ENCODE measurements at regions not wholly inside any gene's neighbourhood (a gene's known extent, or its start where the extent isn't known, plus 50 kb on each side); places are given as distances from the start of the nearest gene placed in this dataset.
"Not testable (repeated sequence)": the region's sequence is repeated elsewhere in the genome, so short reads cannot be mapped to it uniquely, and the experiment has no call there.

GRCh38 chr5:25006734-25007133 lies 362.0 kb upstream of the CDH10 start:
- DNase-seq (ENCODE audit: low read depth), result no peak

DNA sequence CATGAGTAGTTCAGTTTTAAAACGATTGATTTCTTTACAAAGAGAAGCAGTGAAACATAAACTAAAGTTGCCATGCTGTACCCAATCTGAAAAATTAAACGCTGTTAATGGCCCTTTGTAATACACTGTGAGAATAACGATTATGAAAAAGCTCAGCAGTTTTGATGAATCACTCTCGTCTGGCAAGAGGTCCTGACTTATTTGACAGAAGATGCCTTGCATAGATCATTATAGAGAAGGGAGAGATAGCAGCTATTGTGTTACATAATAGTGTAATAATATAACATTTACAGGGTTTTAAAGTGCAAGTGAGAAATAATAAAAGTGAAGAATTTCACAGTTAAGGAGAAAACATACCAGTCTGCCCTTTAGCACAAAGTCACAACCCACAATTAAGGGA lies 361.5 kb upstream of the CDH10 start:
- DNase-seq (ENCODE audit: low read depth), result no peak

GRCh38 chr5:25005431-25005830 lies 360.7 kb upstream of the CDH10 start:
- no peak for DNase-seq (ENCODE audit: low read depth)

GRCh38 chr5:25002371-25002770 lies 357.6 kb upstream of the CDH10 start:
- DNase-seq (ENCODE audit: low read depth), result no peak

GRCh38 chr5:24999732-25000131 lies 355.0 kb upstream of the CDH10 start:
- no peak for DNase-seq (ENCODE audit: low read depth)

GRCh38 chr5:24998641-24999040 lies 353.9 kb upstream of the CDH10 start:
- DNase-seq (ENCODE audit: low read depth), result no peak

DNA sequence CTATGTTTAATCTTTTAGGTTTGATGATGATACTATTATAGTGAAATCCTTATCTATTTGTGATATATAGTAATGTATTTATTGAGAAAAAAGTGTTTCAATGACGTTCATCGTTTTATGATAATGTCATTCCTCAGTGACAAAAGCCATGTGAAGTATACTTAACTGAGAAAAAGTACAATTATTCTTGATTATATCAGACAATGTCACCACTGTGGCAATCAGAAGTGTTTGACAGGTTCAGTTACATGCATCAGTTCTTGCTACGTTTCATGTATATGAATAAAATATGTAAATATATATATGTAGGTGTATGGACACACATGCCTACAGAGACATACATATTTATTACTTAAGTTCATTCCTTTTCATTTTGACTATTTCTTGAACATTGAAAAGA lies 341.5 kb upstream of the CDH10 start:
- no peak for DNase-seq (ENCODE audit: low read depth)

DNA sequence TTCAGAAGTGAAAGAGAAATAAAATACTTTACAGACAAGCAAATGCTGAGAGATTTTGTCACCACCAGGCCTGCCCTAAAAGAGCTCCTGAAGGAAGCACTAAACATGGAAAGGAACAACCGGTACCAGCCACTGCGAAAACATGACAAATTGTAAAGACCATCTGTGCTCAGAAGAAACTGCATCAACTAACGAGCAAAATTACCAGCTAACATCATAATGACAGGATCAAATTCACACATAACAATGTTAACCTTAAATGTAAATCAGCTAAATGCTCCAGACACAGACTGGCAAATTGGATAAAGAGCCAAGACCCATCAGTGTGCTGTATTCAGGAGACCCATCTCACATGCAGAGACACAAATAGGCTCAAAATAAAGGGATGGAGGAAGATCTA lies 333.8 kb upstream of the CDH10 start:
- not testable (repeated sequence) for DNase-seq (ENCODE audit: low read depth)

- DNase-seq (ENCODE audit: low read depth), result no peak
These were observed 318.8 kb upstream of the CDH10 start for GRCh38 chr5:24963611-24964010.

- no peak for DNase-seq (ENCODE audit: low read depth)
These were observed 278.6 kb upstream of the CDH10 start for GRCh38 chr5:24923400-24923799.

GRCh38 chr5:24918676-24919075 lies 273.9 kb upstream of the CDH10 start:
- no peak for DNase-seq (ENCODE audit: low read depth)

- no peak for DNase-seq (ENCODE audit: low read depth)
These were observed 272.1 kb upstream of the CDH10 start for GRCh38 chr5:24916863-24917262.

- DNase-seq (ENCODE audit: low read depth), result no peak
These were observed 264.4 kb upstream of the CDH10 start for GRCh38 chr5:24909210-24909609.

GRCh38 chr5:24906689-24907088 lies 261.9 kb upstream of the CDH10 start:
- no peak for DNase-seq (ENCODE audit: low read depth)

GRCh38 chr5:24904981-24905517 lies 260.3 kb upstream of the CDH10 start:
- no peak for DNase-seq (ENCODE audit: low read depth)

GRCh38 chr5:24899180-24899579 lies 254.4 kb upstream of the CDH10 start:
- DNase-seq (ENCODE audit: low read depth), result no peak

DNA sequence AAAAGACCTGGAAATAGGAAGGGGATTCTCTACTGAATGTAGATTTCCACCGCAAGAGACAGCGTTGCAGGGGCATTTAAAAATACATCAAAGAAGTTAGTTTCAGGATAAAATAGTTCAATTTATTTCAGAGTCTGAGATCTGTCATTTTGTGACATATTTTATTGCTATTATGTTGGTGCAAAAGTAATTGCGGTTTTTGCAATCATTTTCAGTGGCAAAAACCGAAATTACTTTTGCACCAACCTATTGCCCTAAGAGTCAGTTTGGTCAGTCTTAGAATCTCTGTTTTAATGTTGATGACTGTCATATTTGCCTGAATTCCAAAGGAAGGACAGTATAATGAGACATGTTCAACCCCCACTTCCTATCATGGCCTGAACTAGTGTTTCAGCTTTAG lies 219.5 kb upstream of the CDH10 start:
- no peak for DNase-seq (ENCODE audit: low read depth)

DNA sequence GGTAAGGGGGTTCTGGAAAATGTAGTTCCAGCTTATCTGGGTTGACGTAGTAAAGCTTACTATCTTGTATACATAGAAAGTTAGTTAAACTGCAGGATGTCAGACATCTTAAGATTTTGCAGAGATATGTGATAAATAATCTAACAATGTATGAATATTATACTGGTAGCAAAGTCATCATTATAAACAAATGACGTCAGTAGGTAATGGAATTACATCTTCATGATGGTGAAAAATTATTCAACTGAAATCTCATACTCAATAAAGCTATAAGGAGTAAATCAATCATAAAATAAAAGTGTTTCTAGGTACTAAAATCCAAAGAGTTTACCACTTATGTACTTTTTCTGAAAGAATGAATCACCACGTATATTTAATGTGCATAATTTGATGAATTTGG lies 217.3 kb upstream of the CDH10 start:
- DNase-seq (ENCODE audit: low read depth), result no peak

DNA sequence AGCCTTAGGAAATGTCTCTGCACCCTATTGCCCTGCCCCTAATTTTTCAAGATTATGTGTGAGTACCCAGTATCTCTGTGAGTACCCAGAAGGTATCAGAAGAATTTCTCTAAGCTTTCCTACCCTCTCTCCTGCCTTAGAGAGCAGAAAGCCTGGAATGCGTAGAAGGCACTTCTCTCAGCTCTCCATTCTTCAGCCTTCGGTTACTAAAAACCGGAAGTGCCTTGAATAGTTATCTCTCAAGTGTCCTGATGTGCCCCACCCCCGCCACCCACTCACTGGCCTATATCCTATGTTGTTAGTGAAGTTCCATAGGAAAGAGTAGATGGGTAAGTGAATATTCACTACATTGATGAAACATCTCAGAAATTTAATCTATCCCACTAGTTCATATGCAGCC lies 210.7 kb upstream of the CDH10 start:
- DNase-seq (ENCODE audit: low read depth), result no peak

GRCh38 chr5:24854850-24855249 lies 210.1 kb upstream of the CDH10 start:
- DNase-seq (ENCODE audit: low read depth), result no peak

DNA sequence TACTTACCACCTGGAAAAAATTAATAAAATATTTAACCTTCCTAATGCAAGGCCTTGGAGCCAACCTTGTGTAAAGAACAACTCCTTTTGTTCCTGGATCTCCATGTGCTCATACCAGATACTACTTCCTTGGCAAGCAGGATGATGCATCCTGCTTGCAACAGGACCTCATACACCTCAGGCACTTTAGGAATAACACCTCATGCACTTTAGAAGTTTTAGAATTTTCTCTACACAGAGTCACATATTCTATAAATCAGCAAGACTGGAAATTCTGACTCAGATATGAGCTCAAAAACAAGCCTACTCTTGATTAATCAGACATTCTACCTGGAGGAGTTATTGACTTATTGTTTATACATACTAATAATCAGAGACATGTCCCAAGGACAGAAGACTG lies 209.6 kb upstream of the CDH10 start:
- no peak for DNase-seq (ENCODE audit: low read depth)

- DNase-seq (ENCODE audit: low read depth), result no peak
These were observed 206.2 kb upstream of the CDH10 start for GRCh38 chr5:24850926-24851486.

DNA sequence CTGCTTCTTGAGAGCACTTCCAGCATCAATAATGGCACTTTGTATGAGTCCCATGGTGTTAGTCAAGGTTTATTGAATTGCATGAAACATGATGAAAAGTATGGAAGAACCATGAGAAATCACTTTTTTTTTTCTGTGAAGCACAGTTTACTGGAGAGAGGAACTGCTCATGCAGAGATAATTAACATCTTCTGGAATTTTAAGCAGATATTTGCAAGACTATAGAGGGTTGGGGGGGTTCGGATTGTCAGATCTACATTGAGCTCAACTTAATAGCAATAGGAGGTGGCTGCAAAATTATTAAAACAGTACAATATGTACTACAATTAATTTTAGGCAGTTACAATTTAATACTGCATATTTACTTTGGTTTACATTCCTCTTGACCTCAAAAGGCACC lies 204.4 kb upstream of the CDH10 start:
- no peak for DNase-seq (ENCODE audit: low read depth)

GRCh38 chr5:24831989-24832388 lies 187.2 kb upstream of the CDH10 start:
- no peak for DNase-seq (ENCODE audit: low read depth)

- no peak for DNase-seq (ENCODE audit: low read depth)
These were observed 178.8 kb upstream of the CDH10 start for GRCh38 chr5:24823625-24824024.
